ENCODE measurements at regions not wholly inside any gene's neighbourhood (a gene's known extent, or its start where the extent isn't known, plus 50 kb on each side); places are given as distances from the start of the nearest gene placed in this dataset.

GRCh38 chr15:69888406-69888805, 209.3 kb downstream of the TLE3 start:
- DNase-seq (ENCODE audit: low read depth in 3 of 3), result no peak

- no peak for DNase-seq (ENCODE audit: low read depth in 3 of 3)
These were observed 206.6 kb downstream of the TLE3 start for GRCh38 chr15:69891070-69891536.

- DNase-seq (ENCODE audit: low read depth in 3 of 3), result no peak
These were observed 206.1 kb downstream of the TLE3 start for GRCh38 chr15:69891606-69892005.

GRCh38 chr15:69892351-69892750, 205.4 kb downstream of the TLE3 start:
- no peak for DNase-seq (ENCODE audit: low read depth in 3 of 3)

GRCh38 chr15:69893086-69893485, 204.6 kb downstream of the TLE3 start:
- no peak for DNase-seq (ENCODE audit: low read depth in 3 of 3)

GRCh38 chr15:69893863-69894262, 203.9 kb downstream of the TLE3 start:
- DNase-seq (ENCODE audit: low read depth in 3 of 3), result no peak

- DNase-seq (ENCODE audit: low read depth in 3 of 3), result no peak
These were observed 202.5 kb downstream of the TLE3 start for GRCh38 chr15:69895202-69895601.

GRCh38 chr15:69896606-69897005, 201.1 kb downstream of the TLE3 start:
- no peak for DNase-seq (ENCODE audit: low read depth in 3 of 3)

- no peak for DNase-seq (ENCODE audit: low read depth in 3 of 3)
These were observed 200.7 kb downstream of the TLE3 start for GRCh38 chr15:69897061-69897460.

- no peak for DNase-seq (ENCODE audit: low read depth in 3 of 3)
These were observed 200.1 kb downstream of the TLE3 start for GRCh38 chr15:69897471-69898237.

- no peak for DNase-seq (ENCODE audit: low read depth in 3 of 3)
These were observed 199.5 kb downstream of the TLE3 start for GRCh38 chr15:69898243-69898642.

- DNase-seq (ENCODE audit: low read depth in 3 of 3), result no peak
These were observed 195.2 kb downstream of the TLE3 start for GRCh38 chr15:69902414-69903062.

GRCh38 chr15:69903470-69904469, 193.9 kb downstream of the TLE3 start:
- DNase-seq (ENCODE audit: low read depth in 3 of 3), result no peak

- no peak for DNase-seq (ENCODE audit: low read depth in 3 of 3)
These were observed 191.2 kb downstream of the TLE3 start for GRCh38 chr15:69906256-69907185.

GRCh38 chr15:69908060-69908459, 189.7 kb downstream of the TLE3 start:
- DNase-seq (ENCODE audit: low read depth in 3 of 3), result no peak

- DNase-seq (ENCODE audit: low read depth in 3 of 3), result no peak
These were observed 188.9 kb downstream of the TLE3 start for GRCh38 chr15:69908590-69909420.

GRCh38 chr15:69909719-69910444, 187.8 kb downstream of the TLE3 start:
- DNase-seq (ENCODE audit: low read depth in 3 of 3), result no peak

GRCh38 chr15:69910514-69910913, 187.2 kb downstream of the TLE3 start:
- DNase-seq (ENCODE audit: low read depth in 3 of 3), result no peak

- no peak for DNase-seq (ENCODE audit: low read depth in 3 of 3)
These were observed 185.6 kb downstream of the TLE3 start for GRCh38 chr15:69912116-69912515.
